GM23338 (cell line): ENCODE measurements at regions not wholly inside any gene's neighbourhood (a gene's known extent, or its start where the extent isn't known, plus 50 kb on each side); places are given as distances from the start of the nearest gene placed in this dataset.

ENCODE experiments used
- ATAC-seq: fragments of 200-7000 bp; cut with Tn5 transposase; 3 replicates; pipeline ENCODE4 v1.9.1; 2020
- DNase-seq: peaks from one replicate; pipeline ENCODE4 v3.0.0-alpha.2; 2015; ENCODE audit warnings: low spot score
- H2AFZ ChIP-seq: fragments of 200-600 bp; sonication (generic); 2 replicates; pipeline ENCODE4 v1.8.0; 2016; ENCODE audit warnings: antibody characterized with exemption, mild to moderate bottlenecking, moderate library complexity
- H3F3A ChIP-seq: fragments of 200-600 bp; sonication (generic); replicated peaks from 2 replicates; pipeline ENCODE4 v1.8.0; 2017; ENCODE audit warnings: antibody characterized with exemption, mixed run types, low read depth
- H3K27ac ChIP-seq: fragments of 200-600 bp; sonication (generic); 2 replicates; pipeline ENCODE4 v1.6.1; 2016; ENCODE audit warnings: low read depth
- H3K27me3 ChIP-seq: fragments of 200-600 bp; sonication (generic); 2 replicates; pipeline ENCODE4 v1.8.0; 2016; ENCODE audit warnings: mild to moderate bottlenecking, mixed run types, moderate library complexity; ENCODE audit not compliant: insufficient read depth
- H3K36me3 ChIP-seq: fragments of 200-600 bp; sonication (generic); 2 replicates; pipeline ENCODE4 v1.8.0; 2016; ENCODE audit warnings: mild to moderate bottlenecking; ENCODE audit not compliant: insufficient read depth
- H3K4me1 ChIP-seq: fragments of 200-600 bp; sonication (generic); 2 replicates; pipeline ENCODE4 v1.8.0; 2016; ENCODE audit warnings: mild to moderate bottlenecking, moderate library complexity; ENCODE audit not compliant: insufficient read depth
- H3K4me2 ChIP-seq: fragments of 200-600 bp; sonication (generic); 2 replicates; pipeline ENCODE4 v1.7.1; 2017; ENCODE audit warnings: mixed run types
- H3K4me3 ChIP-seq: fragments of 200-600 bp; sonication (generic); 2 replicates; pipeline ENCODE4 v1.6.1; 2016; ENCODE audit warnings: mixed run types
- H3K79me2 ChIP-seq: fragments of 200-600 bp; sonication (generic); replicated peaks from 2 replicates; pipeline ENCODE4 v1.8.0; 2017; ENCODE audit warnings: mild to moderate bottlenecking; ENCODE audit not compliant: insufficient read depth
- H3K9me2 ChIP-seq: fragments of 200-600 bp; sonication (generic); 2 replicates; pipeline ENCODE4 v1.8.0; 2017; ENCODE audit not compliant: insufficient read depth
- H4K20me1 ChIP-seq: fragments of 200-600 bp; sonication (generic); replicated peaks from 2 replicates; pipeline ENCODE4 v1.8.0; 2017; ENCODE audit warnings: mild to moderate bottlenecking; ENCODE audit not compliant: insufficient read depth
- H3K27ac Mint-ChIP-seq: 2 replicates; pipeline ENCODE4 v1.8.0; 2020; ENCODE audit warnings: inconsistent platforms, mild to moderate bottlenecking, moderate library complexity, mixed read lengths
- H3K27me3 Mint-ChIP-seq: 3 replicates; pipeline ENCODE4 v1.8.0; 2022; ENCODE audit warnings: low read depth, mild to moderate bottlenecking, moderate library complexity, mixed read lengths, inconsistent platforms; ENCODE audit not compliant: insufficient read depth, poor library complexity
- H3K36me3 Mint-ChIP-seq: 3 replicates; pipeline ENCODE4 v1.8.0; 2021; ENCODE audit warnings: low read depth, mild to moderate bottlenecking, inconsistent platforms, moderate library complexity, mixed read lengths
- H3K4me1 Mint-ChIP-seq: 3 replicates; pipeline ENCODE4 v1.8.0; 2020; ENCODE audit warnings: mild to moderate bottlenecking, inconsistent platforms, mixed read lengths
- H3K4me3 Mint-ChIP-seq: 3 replicates; pipeline ENCODE4 v1.8.0; 2021; ENCODE audit warnings: moderate library complexity, mild to moderate bottlenecking, inconsistent platforms, mixed read lengths
- H3K9me3 Mint-ChIP-seq: 3 replicates; pipeline ENCODE4 v1.8.0; 2020; ENCODE audit warnings: moderate library complexity, mild to moderate bottlenecking, inconsistent platforms, mixed read lengths
- CREB1 ChIP-seq: fragments of 250-450 bp; sonication (Bioruptor Pico); IDR thresholded peaks from 2 replicates; pipeline ENCODE4 v1.5.0; 2020; ENCODE audit warnings: low read depth, mild to moderate bottlenecking, moderate library complexity
- EZH2 ChIP-seq: fragments of 200-600 bp; sonication (generic); IDR thresholded peaks from one replicate; pipeline ENCODE4 v1.8.0; 2017; ENCODE audit warnings: antibody characterized with exemption, mild to moderate bottlenecking, low read depth; ENCODE audit not compliant: unreplicated experiment
- EZH2phosphoT487 ChIP-seq: fragments of 200-600 bp; sonication (generic); IDR thresholded peaks from one replicate; pipeline ENCODE4 v1.8.1; 2018; ENCODE audit warnings: antibody characterized with exemption; ENCODE audit not compliant: unreplicated experiment
- POLR2AphosphoS5 ChIP-seq: IDR thresholded peaks from 2 replicates; pipeline ENCODE4 v1.6.1; 2016; ENCODE audit warnings: antibody characterized with exemption, low read depth
- STAT1 ChIP-seq: IDR thresholded peaks from one replicate; pipeline ENCODE4 v1.6.1; 2016; ENCODE audit warnings: antibody characterized with exemption; ENCODE audit not compliant: unreplicated experiment
- ZNF114 ChIP-seq: fragments of 250-450 bp; sonication (Bioruptor Pico); IDR thresholded peaks from 2 replicates; pipeline ENCODE4 v1.5.0; 2020; ENCODE audit warnings: mild to moderate bottlenecking, moderate library complexity
- TF ChIP-seq, protein P1 (sequence below), 2 experiments: fragments of 200-600 bp in 1 of 2; sonication (generic) in 1 of 2; conservative IDR thresholded peaks; 2 replicates each; pipeline versions ENCODE4 v1.5.1 to v1.6.1; 2016 to 2017; ENCODE audit warnings: antibody characterized with exemption in 2 of 2, low read depth in 2 of 2, mild to moderate bottlenecking in 2 of 2, moderate library complexity in 1 of 2
- TF ChIP-seq, protein P2 (sequence below): IDR thresholded peaks from one replicate; pipeline ENCODE4 v1.6.1; 2018; ENCODE audit warnings: antibody characterized with exemption; ENCODE audit not compliant: unreplicated experiment
- TF ChIP-seq, protein P3 (sequence below): fragments of 250-450 bp; sonication (Bioruptor Pico); IDR thresholded peaks from 2 replicates; pipeline ENCODE4 v1.5.0; 2020; ENCODE audit warnings: mild to moderate bottlenecking, moderate library complexity

DNA sequence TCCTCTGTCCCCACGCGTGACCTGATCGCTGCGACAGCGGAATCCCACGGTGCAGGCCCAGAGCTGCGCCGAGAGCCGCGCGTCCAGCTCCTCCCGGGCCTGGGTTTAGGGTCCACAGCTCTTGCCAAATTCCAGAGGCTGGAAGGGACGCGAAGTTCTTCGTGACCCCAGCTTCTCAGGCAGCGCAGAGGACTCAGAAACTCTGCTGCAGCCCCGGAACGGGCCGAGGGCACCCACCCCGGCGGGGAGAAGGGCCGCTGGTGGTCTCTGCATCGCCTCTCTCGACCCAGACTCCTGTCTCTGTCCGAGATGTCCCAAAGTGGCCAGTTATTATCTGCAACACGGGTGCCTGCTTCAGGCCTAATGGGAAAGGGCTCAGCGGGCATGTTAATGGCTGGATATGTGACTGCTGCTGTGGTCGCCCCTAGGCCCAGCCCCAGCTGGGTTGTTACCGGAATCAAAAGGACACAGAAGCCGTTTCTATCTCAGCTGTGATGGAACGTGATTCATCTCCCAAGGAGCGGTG, 236.4 kb downstream of the VRK1 start:
- Histone ChIP-seq H3K27me3 (peaks cover 39% of the 10 kb centered on the region), H3K36me3 (0 out of 2 replicates have a peak, but pooled peaks cover 4% of the 10 kb centered on the region), H3K4me3 (peak overlapping the region; percentile 64), H2AFZ (peak overlapping the region; percentile 98), H3K4me1 (peaks cover 27% of the 10 kb centered on the region), H3K27ac (no peak overlapping the region), H3F3A (no peaks in the 10 kb centered on the region), H4K20me1 (no peaks in the 10 kb centered on the region), H3K79me2 (no peaks in the 10 kb centered on the region), H3K4me2 (peak overlapping the region; percentile 85), H3K9me2 (peaks cover 5% of the 10 kb centered on the region; the same call in 1 of the 2 replicates)
- TF ChIP-seq STAT1 (no peak), EZH2phosphoT487 (no peak), CREB1 (CRISPR knock-in tag) (no peak), ZNF114 (CRISPR knock-in tag) (no peak), EZH2 (no peak), POLR2AphosphoS5 (no peak)
- TF ChIP-seq, protein P1, sequence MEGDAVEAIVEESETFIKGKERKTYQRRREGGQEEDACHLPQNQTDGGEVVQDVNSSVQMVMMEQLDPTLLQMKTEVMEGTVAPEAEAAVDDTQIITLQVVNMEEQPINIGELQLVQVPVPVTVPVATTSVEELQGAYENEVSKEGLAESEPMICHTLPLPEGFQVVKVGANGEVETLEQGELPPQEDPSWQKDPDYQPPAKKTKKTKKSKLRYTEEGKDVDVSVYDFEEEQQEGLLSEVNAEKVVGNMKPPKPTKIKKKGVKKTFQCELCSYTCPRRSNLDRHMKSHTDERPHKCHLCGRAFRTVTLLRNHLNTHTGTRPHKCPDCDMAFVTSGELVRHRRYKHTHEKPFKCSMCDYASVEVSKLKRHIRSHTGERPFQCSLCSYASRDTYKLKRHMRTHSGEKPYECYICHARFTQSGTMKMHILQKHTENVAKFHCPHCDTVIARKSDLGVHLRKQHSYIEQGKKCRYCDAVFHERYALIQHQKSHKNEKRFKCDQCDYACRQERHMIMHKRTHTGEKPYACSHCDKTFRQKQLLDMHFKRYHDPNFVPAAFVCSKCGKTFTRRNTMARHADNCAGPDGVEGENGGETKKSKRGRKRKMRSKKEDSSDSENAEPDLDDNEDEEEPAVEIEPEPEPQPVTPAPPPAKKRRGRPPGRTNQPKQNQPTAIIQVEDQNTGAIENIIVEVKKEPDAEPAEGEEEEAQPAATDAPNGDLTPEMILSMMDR (conservative IDR thresholded peaks at IDR 0.05; ENCODE audit: low read depth in 2 of 2), result no peak
- TF ChIP-seq, protein P2, sequence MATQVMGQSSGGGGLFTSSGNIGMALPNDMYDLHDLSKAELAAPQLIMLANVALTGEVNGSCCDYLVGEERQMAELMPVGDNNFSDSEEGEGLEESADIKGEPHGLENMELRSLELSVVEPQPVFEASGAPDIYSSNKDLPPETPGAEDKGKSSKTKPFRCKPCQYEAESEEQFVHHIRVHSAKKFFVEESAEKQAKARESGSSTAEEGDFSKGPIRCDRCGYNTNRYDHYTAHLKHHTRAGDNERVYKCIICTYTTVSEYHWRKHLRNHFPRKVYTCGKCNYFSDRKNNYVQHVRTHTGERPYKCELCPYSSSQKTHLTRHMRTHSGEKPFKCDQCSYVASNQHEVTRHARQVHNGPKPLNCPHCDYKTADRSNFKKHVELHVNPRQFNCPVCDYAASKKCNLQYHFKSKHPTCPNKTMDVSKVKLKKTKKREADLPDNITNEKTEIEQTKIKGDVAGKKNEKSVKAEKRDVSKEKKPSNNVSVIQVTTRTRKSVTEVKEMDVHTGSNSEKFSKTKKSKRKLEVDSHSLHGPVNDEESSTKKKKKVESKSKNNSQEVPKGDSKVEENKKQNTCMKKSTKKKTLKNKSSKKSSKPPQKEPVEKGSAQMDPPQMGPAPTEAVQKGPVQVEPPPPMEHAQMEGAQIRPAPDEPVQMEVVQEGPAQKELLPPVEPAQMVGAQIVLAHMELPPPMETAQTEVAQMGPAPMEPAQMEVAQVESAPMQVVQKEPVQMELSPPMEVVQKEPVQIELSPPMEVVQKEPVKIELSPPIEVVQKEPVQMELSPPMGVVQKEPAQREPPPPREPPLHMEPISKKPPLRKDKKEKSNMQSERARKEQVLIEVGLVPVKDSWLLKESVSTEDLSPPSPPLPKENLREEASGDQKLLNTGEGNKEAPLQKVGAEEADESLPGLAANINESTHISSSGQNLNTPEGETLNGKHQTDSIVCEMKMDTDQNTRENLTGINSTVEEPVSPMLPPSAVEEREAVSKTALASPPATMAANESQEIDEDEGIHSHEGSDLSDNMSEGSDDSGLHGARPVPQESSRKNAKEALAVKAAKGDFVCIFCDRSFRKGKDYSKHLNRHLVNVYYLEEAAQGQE, result no peak
- H3K4me3 Mint-ChIP-seq, result peak overlapping the region; percentile 66
- no peak overlapping the region for H3K27ac Mint-ChIP-seq
- H3K36me3 Mint-ChIP-seq, result peaks cover 7% of the 10 kb centered on the region
- ATAC-seq, result peak; percentile 62
- H3K9me3 Mint-ChIP-seq, result peaks cover 13% of the 10 kb centered on the region; the same call in 2 of the 3 replicates
- peaks cover 33% of the 10 kb centered on the region for H3K4me1 Mint-ChIP-seq
- DNase-seq, result peak; percentile 48
- peaks cover 23% of the 10 kb centered on the region for H3K27me3 Mint-ChIP-seq

DNA sequence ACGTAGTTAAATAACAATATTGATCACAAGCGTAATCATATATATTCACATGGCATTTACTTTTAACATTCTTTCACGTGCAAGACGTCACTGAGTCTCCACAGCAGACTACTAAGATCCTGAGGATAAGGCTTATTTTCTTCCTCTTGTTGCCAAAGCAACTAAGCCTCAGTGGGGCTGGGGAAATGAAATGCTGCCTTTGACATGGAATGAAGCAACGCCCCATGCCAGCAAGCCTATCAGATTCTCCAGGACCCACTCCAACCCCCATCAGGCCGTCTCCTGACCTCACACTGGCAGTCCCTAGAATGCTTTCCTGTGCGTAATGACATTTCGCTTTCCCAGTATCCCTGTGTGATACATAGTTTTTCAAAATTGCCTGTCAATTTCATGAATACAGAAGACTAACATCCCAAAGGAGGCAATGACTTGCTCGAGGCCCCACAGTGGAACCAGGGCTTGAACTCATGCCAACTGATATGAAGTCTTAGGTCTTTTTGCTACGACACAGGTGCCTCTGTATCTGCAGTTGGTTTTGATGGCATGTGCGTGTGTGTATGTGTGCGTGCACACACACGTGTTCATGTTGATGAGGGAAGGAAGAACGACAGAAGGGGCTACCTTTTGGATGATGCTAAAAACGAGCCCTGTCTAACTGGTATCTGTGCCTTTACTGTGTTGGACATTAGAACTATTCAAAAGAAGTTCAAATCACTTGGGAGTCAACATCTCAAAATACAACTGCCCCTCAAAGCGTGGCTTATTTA, 239.1 kb downstream of the VRK1 start:
- no peak overlapping the region for H3K4me3 ChIP-seq
- 0 out of 2 replicates have a peak, but pooled peaks cover 3% of the 10 kb centered on the region for H3K9me2 ChIP-seq
- DNase-seq (no peak), ATAC-seq (no peak)
- H3K4me3 Mint-ChIP-seq, result no peak overlapping the region
- no peaks in the 10 kb centered on the region for H3F3A ChIP-seq
- peaks cover 36% of the 10 kb centered on the region for H3K27me3 ChIP-seq
- H4K20me1 ChIP-seq, result no peaks in the 10 kb centered on the region
- peak overlapping the region; percentile 43; the same call in 1 of the 2 replicates for H2AFZ ChIP-seq
- H3K4me1 Mint-ChIP-seq, result peaks cover 32% of the 10 kb centered on the region
- no peaks in the 10 kb centered on the region for H3K79me2 ChIP-seq
- peaks cover 14% of the 10 kb centered on the region for H3K36me3 Mint-ChIP-seq
- H3K27me3 Mint-ChIP-seq, result peaks cover 23% of the 10 kb centered on the region
- peaks cover 21% of the 10 kb centered on the region for H3K9me3 Mint-ChIP-seq
- H3K36me3 ChIP-seq, result peaks cover 4% of the 10 kb centered on the region; the same call in 1 of the 2 replicates
- H3K4me2 ChIP-seq, result no peak overlapping the region
- H3K27ac Mint-ChIP-seq, result no peak overlapping the region
- H3K4me1 ChIP-seq, result peaks cover 27% of the 10 kb centered on the region
- H3K27ac ChIP-seq, result no peak overlapping the region
- TF ChIP-seq, protein P3, sequence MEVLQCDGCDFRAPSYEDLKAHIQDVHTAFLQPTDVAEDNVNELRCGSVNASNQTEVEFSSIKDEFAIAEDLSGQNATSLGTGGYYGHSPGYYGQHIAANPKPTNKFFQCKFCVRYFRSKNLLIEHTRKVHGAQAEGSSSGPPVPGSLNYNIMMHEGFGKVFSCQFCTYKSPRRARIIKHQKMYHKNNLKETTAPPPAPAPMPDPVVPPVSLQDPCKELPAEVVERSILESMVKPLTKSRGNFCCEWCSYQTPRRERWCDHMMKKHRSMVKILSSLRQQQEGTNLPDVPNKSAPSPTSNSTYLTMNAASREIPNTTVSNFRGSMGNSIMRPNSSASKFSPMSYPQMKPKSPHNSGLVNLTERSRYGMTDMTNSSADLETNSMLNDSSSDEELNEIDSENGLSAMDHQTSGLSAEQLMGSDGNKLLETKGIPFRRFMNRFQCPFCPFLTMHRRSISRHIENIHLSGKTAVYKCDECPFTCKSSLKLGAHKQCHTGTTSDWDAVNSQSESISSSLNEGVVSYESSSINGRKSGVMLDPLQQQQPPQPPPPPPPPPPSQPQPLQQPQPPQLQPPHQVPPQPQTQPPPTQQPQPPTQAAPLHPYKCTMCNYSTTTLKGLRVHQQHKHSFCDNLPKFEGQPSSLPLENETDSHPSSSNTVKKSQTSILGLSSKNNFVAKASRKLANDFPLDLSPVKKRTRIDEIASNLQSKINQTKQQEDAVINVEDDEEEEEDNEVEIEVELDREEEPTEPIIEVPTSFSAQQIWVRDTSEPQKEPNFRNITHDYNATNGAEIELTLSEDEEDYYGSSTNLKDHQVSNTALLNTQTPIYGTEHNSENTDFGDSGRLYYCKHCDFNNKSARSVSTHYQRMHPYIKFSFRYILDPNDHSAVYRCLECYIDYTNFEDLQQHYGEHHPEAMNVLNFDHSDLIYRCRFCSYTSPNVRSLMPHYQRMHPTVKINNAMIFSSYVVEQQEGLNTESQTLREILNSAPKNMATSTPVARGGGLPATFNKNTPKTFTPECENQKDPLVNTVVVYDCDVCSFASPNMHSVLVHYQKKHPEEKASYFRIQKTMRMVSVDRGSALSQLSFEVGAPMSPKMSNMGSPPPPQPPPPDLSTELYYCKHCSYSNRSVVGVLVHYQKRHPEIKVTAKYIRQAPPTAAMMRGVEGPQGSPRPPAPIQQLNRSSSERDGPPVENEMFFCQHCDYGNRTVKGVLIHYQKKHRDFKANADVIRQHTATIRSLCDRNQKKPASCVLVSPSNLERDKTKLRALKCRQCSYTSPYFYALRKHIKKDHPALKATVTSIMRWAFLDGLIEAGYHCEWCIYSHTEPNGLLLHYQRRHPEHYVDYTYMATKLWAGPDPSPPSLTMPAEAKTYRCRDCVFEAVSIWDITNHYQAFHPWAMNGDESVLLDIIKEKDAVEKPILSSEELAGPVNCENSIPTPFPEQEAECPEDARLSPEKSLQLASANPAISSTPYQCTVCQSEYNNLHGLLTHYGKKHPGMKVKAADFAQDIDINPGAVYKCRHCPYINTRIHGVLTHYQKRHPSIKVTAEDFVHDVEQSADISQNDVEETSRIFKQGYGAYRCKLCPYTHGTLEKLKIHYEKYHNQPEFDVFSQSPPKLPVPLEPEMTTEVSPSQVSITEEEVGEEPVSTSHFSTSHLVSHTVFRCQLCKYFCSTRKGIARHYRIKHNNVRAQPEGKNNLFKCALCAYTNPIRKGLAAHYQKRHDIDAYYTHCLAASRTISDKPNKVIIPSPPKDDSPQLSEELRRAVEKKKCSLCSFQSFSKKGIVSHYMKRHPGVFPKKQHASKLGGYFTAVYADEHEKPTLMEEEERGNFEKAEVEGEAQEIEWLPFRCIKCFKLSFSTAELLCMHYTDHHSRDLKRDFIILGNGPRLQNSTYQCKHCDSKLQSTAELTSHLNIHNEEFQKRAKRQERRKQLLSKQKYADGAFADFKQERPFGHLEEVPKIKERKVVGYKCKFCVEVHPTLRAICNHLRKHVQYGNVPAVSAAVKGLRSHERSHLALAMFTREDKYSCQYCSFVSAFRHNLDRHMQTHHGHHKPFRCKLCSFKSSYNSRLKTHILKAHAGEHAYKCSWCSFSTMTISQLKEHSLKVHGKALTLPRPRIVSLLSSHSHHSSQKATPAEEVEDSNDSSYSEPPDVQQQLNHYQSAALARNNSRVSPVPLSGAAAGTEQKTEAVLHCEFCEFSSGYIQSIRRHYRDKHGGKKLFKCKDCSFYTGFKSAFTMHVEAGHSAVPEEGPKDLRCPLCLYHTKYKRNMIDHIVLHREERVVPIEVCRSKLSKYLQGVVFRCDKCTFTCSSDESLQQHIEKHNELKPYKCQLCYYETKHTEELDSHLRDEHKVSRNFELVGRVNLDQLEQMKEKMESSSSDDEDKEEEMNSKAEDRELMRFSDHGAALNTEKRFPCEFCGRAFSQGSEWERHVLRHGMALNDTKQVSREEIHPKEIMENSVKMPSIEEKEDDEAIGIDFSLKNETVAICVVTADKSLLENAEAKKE (CRISPR knock-in tag), result no peak
- TF ChIP-seq CREB1 (CRISPR knock-in tag), result no peak
